ENCODE measurements at regions not wholly inside any gene's neighbourhood (a gene's known extent, or its start where the extent isn't known, plus 50 kb on each side); places are given as distances from the start of the nearest gene placed in this dataset.

DNA sequence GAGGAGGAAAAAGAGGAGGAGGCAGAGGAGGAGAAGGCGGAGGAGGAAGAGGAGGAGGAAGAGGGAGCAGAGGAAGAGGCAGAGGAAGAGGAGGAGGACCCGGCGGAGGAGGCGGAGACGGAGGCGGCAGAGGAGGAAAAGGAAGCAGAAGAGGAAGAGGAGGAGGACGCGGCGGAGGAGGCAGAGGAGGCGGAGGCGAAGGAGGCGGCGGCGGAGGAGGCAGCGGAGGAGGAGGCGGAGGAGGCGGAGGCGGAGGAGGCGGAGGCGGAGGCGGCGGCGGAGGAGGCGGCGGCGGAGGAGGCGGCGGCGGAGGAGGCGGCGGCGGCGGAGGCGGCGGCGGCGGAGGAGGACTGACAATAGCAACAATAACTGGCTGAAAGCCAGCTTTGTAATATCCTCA is 616.6 kb downstream of the TBC1D22A start:
- TF ChIP-seq ZNF274 (IDR thresholded peaks at IDR 0.05; ENCODE audit: low read length) = no peak
- no peak for TF ChIP-seq ZNF274 (tag by site-specific recombination; IDR thresholded peaks at IDR 0.05; ENCODE audit: borderline replicate concordance)
- TF ChIP-seq, protein P1, sequence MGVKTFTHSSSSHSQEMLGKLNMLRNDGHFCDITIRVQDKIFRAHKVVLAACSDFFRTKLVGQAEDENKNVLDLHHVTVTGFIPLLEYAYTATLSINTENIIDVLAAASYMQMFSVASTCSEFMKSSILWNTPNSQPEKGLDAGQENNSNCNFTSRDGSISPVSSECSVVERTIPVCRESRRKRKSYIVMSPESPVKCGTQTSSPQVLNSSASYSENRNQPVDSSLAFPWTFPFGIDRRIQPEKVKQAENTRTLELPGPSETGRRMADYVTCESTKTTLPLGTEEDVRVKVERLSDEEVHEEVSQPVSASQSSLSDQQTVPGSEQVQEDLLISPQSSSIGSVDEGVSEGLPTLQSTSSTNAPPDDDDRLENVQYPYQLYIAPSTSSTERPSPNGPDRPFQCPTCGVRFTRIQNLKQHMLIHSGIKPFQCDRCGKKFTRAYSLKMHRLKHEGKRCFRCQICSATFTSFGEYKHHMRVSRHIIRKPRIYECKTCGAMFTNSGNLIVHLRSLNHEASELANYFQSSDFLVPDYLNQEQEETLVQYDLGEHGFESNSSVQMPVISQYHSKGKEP (tag by site-specific recombination; IDR thresholded peaks at IDR 0.05) = no peak
- no peak for TF ChIP-seq KLF8 (tag by site-specific recombination; IDR thresholded peaks at IDR 0.05)
- TF ChIP-seq, protein P2, sequence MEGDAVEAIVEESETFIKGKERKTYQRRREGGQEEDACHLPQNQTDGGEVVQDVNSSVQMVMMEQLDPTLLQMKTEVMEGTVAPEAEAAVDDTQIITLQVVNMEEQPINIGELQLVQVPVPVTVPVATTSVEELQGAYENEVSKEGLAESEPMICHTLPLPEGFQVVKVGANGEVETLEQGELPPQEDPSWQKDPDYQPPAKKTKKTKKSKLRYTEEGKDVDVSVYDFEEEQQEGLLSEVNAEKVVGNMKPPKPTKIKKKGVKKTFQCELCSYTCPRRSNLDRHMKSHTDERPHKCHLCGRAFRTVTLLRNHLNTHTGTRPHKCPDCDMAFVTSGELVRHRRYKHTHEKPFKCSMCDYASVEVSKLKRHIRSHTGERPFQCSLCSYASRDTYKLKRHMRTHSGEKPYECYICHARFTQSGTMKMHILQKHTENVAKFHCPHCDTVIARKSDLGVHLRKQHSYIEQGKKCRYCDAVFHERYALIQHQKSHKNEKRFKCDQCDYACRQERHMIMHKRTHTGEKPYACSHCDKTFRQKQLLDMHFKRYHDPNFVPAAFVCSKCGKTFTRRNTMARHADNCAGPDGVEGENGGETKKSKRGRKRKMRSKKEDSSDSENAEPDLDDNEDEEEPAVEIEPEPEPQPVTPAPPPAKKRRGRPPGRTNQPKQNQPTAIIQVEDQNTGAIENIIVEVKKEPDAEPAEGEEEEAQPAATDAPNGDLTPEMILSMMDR (tag by site-specific recombination; IDR thresholded peaks at IDR 0.05) = no peak
- no peak for TF ChIP-seq ZNF292 (tag by site-specific recombination; IDR thresholded peaks at IDR 0.05; ENCODE audit: borderline replicate concordance, low read depth)
- no peak for TF ChIP-seq SP7 (tag by site-specific recombination; IDR thresholded peaks at IDR 0.05)
- no peak for TF ChIP-seq ZEB2 (tag by site-specific recombination; IDR thresholded peaks at IDR 0.05)
- no peak for TF ChIP-seq ZXDB (tag by site-specific recombination; IDR thresholded peaks at IDR 0.05)
